Calu3 (cell line): ENCODE measurements at regions not wholly inside any gene's neighbourhood (a gene's known extent, or its start where the extent isn't known, plus 50 kb on each side); places are given as distances from the start of the nearest gene placed in this dataset.

Source experiments
- BruUV-seq: library from RNA; stranded (reverse); fragments of 400-500 nt; replicated peaks from 2 replicates; lab custom pipeline; 2021; lab: Mats Ljungman, UMichigan
- CTCF ChIA-PET: fragments of 300-600 bp; sonication (Branson Sonifier 250); formaldehyde crosslinking; loops from one replicate; lab custom pipeline; 2022; ENCODE audit warnings: antibody characterized with exemption; lab: Charles Lee
- DNase-seq: peaks from one replicate; pipeline ENCODE4 v3.0.0; 2022
- H3K27ac Mint-ChIP-seq: one replicate; pipeline ENCODE4 v1.8.0; 2022; ENCODE audit warnings: mixed read lengths; ENCODE audit not compliant: unreplicated experiment
- H3K27me3 Mint-ChIP-seq: one replicate; pipeline ENCODE4 v1.8.0; 2022; ENCODE audit warnings: mixed read lengths; ENCODE audit not compliant: unreplicated experiment
- H3K36me3 Mint-ChIP-seq: one replicate; pipeline ENCODE4 v1.8.0; 2022; ENCODE audit warnings: mild to moderate bottlenecking, moderate library complexity, mixed read lengths; ENCODE audit not compliant: insufficient read depth, unreplicated experiment
- H3K4me1 Mint-ChIP-seq: one replicate; pipeline ENCODE4 v1.8.0; 2022; ENCODE audit warnings: mild to moderate bottlenecking, low read depth, mixed read lengths; ENCODE audit not compliant: unreplicated experiment
- H3K4me3 Mint-ChIP-seq: one replicate; pipeline ENCODE4 v1.8.0; 2022; ENCODE audit warnings: mild to moderate bottlenecking, low read depth, moderate library complexity, mixed read lengths; ENCODE audit not compliant: unreplicated experiment
- H3K9me3 Mint-ChIP-seq: one replicate; pipeline ENCODE4 v1.8.0; 2022; ENCODE audit warnings: low read depth, mixed read lengths; ENCODE audit not compliant: unreplicated experiment
- CTCF ChIP-seq: fragments of 200-600 bp; IDR thresholded peaks from one replicate; pipeline ENCODE4 v1.8.0; 2022; ENCODE audit warnings: antibody characterized with exemption; ENCODE audit not compliant: unreplicated experiment
- intact Hi-C: fragments of 100-400 bp; cut with micrococcal nuclease; formaldehyde crosslinking; loops from one replicate; pipeline ENCODE4 v1.10.0; 2022; ENCODE audit not compliant: unreplicated experiment

GRCh38 chr6:167399051-167399387, 74.1 kb downstream of the TTLL2 start:
- intact Hi-C loops, result no loop called here
- Mint-ChIP-seq H3K4me3 (no peak overlapping the region), H3K9me3 (no peaks in the 10 kb centered on the region), H3K4me1 (no peaks in the 10 kb centered on the region), H3K36me3 (no peaks in the 10 kb centered on the region), H3K27me3 (peaks cover 91% of the 10 kb centered on the region), H3K27ac (no peak overlapping the region)
- CTCF ChIA-PET, result no interaction called here
- no TSS peak for BruUV-seq
- no peak for TF ChIP-seq CTCF
- no peak for DNase-seq

GRCh38 chr6:167399599-167399998, 74.7 kb downstream of the TTLL2 start:
- H3K27me3 Mint-ChIP-seq, result peaks cover 91% of the 10 kb centered on the region

GRCh38 chr6:167400482-167401138, 75.7 kb downstream of the TTLL2 start:
- no TSS peak for BruUV-seq
- Mint-ChIP-seq H3K36me3 (no peaks in the 10 kb centered on the region), H3K4me3 (no peak overlapping the region), H3K27ac (no peak overlapping the region), H3K4me1 (no peaks in the 10 kb centered on the region), H3K27me3 (peaks cover 91% of the 10 kb centered on the region), H3K9me3 (no peaks in the 10 kb centered on the region)
- CTCF ChIA-PET, result no interaction called here
- no peak for DNase-seq
- intact Hi-C loops, result no loop called here
- TF ChIP-seq CTCF, result no peak

More at GRCh38 chr6:167399599-167399998, 74.7 kb downstream of the TTLL2 start:
- no peaks in the 10 kb centered on the region for H3K4me1 Mint-ChIP-seq
- CTCF ChIA-PET, result no interaction called here
- no peak for TF ChIP-seq CTCF
- no peaks in the 10 kb centered on the region for H3K36me3 Mint-ChIP-seq
- BruUV-seq, result no TSS peak
- DNase-seq, result no peak
- no peaks in the 10 kb centered on the region for H3K9me3 Mint-ChIP-seq
- H3K4me3 Mint-ChIP-seq, result no peak overlapping the region
- intact Hi-C loops, result no loop called here
- no peak overlapping the region for H3K27ac Mint-ChIP-seq

- H3K4me3 Mint-ChIP-seq, result no peak overlapping the region
- no peak overlapping the region for H3K27ac Mint-ChIP-seq
- no peak for DNase-seq
- BruUV-seq, result no TSS peak
- CTCF ChIA-PET, result no interaction called here
- no peaks in the 10 kb centered on the region for H3K4me1 Mint-ChIP-seq
- H3K36me3 Mint-ChIP-seq, result no peaks in the 10 kb centered on the region
- TF ChIP-seq CTCF, result no peak
- intact Hi-C loops, result no loop called here
- peaks cover 93% of the 10 kb centered on the region for H3K27me3 Mint-ChIP-seq
- H3K9me3 Mint-ChIP-seq, result no peaks in the 10 kb centered on the region
Observed at GRCh38 chr6:167401525-167402194, 76.8 kb downstream of the TTLL2 start.
